ENCODE measurements at regions not wholly inside any gene's neighbourhood (a gene's known extent, or its start where the extent isn't known, plus 50 kb on each side); places are given as distances from the start of the nearest gene placed in this dataset.

GRCh38 chr2:41826921-41827320, 220.9 kb upstream of the PKDCC start:
- no peak for DNase-seq

GRCh38 chr2:41827354-41827971, 220.4 kb upstream of the PKDCC start:
- no peak for DNase-seq

- DNase-seq, result no peak
Observed at GRCh38 chr2:41828052-41828643, 219.7 kb upstream of the PKDCC start.

GRCh38 chr2:41829052-41829451, 218.8 kb upstream of the PKDCC start:
- no peak for DNase-seq

- no peak for DNase-seq
Observed at GRCh38 chr2:41830600-41830999, 217.2 kb upstream of the PKDCC start.

GRCh38 chr2:41832218-41832617, 215.6 kb upstream of the PKDCC start:
- no peak for DNase-seq

- DNase-seq, result no peak
Observed at GRCh38 chr2:41835401-41835800, 212.4 kb upstream of the PKDCC start.

GRCh38 chr2:41836948-41837347, 210.9 kb upstream of the PKDCC start:
- DNase-seq, result no peak

- DNase-seq, result no peak
Observed at GRCh38 chr2:41837610-41838009, 210.2 kb upstream of the PKDCC start.

GRCh38 chr2:41840702-41841551, 206.9 kb upstream of the PKDCC start:
- peak; percentile 75 for DNase-seq

GRCh38 chr2:41846962-41847361, 200.9 kb upstream of the PKDCC start:
- no peak for DNase-seq

GRCh38 chr2:41847744-41848441, 199.9 kb upstream of the PKDCC start:
- no peak for DNase-seq

GRCh38 chr2:41851554-41851953, 196.3 kb upstream of the PKDCC start:
- no peak for DNase-seq

- no peak for DNase-seq
Observed at GRCh38 chr2:41853427-41854191, 194.2 kb upstream of the PKDCC start.

GRCh38 chr2:41854227-41854626, 193.6 kb upstream of the PKDCC start:
- no peak for DNase-seq

- DNase-seq, result no peak
Observed at GRCh38 chr2:41856946-41857345, 190.9 kb upstream of the PKDCC start.

- DNase-seq, result no peak
Observed at GRCh38 chr2:41859615-41860514, 188.0 kb upstream of the PKDCC start.

- DNase-seq, result no peak
Observed at GRCh38 chr2:41863062-41863461, 184.8 kb upstream of the PKDCC start.

- no peak for DNase-seq
Observed at GRCh38 chr2:41865263-41865662, 182.6 kb upstream of the PKDCC start.

GRCh38 chr2:41867553-41867952, 180.3 kb upstream of the PKDCC start:
- DNase-seq, result no peak

GRCh38 chr2:41869542-41870264, 178.1 kb upstream of the PKDCC start:
- DNase-seq, result peak; percentile 29
